HG03108 (cell line): ENCODE measurements at regions not wholly inside any gene's neighbourhood (a gene's known extent, or its start where the extent isn't known, plus 50 kb on each side); places are given as distances from the start of the nearest gene placed in this dataset.
"Not testable (repeated sequence)": the region's sequence is repeated elsewhere in the genome, so short reads cannot be mapped to it uniquely, and the experiment has no call there.

ENCODE experiments used
- ATAC-seq: cut with Tn5 transposase; IDR thresholded peaks from one replicate; pipeline ENCODE4 v1.9.1; 2021; ENCODE audit warnings: moderate library complexity; ENCODE audit not compliant: unreplicated experiment

- ATAC-seq: no peak
These were observed 56.4 kb upstream of the RBMS1 start for GRCh38 chr2:160550048-160550447.

- ATAC-seq: no peak
These were observed 57.7 kb upstream of the RBMS1 start for GRCh38 chr2:160551259-160551658.

- ATAC-seq: no peak
These were observed 61.9 kb upstream of the RBMS1 start for GRCh38 chr2:160555420-160556071.

GRCh38 chr2:160557903-160558302 is 64.3 kb upstream of the RBMS1 start:
- no peak for ATAC-seq

GRCh38 chr2:160558531-160558930 is 64.9 kb upstream of the RBMS1 start:
- ATAC-seq: no peak

- no peak for ATAC-seq
These were observed 68.1 kb upstream of the RBMS1 start for GRCh38 chr2:160561551-160562295.

GRCh38 chr2:160562730-160563129 is 69.1 kb upstream of the RBMS1 start:
- ATAC-seq: no peak

- no peak for ATAC-seq
These were observed 71.0 kb upstream of the RBMS1 start for GRCh38 chr2:160564591-160564990.

GRCh38 chr2:160565099-160565845 is 71.7 kb upstream of the RBMS1 start:
- ATAC-seq: no peak

- no peak for ATAC-seq
These were observed 73.1 kb upstream of the RBMS1 start for GRCh38 chr2:160566717-160567116.

- no peak for ATAC-seq
These were observed 75.2 kb upstream of the RBMS1 start for GRCh38 chr2:160568856-160569255.

GRCh38 chr2:160570376-160570775 is 76.8 kb upstream of the RBMS1 start:
- no peak for ATAC-seq

GRCh38 chr2:160574468-160575140 is 81.0 kb upstream of the RBMS1 start:
- no peak for ATAC-seq

- ATAC-seq: no peak
These were observed 81.8 kb upstream of the RBMS1 start for GRCh38 chr2:160575368-160575767.

- no peak for ATAC-seq
These were observed 82.5 kb upstream of the RBMS1 start for GRCh38 chr2:160576054-160576499.

GRCh38 chr2:160577081-160577480 is 83.5 kb upstream of the RBMS1 start:
- not testable (repeated sequence) for ATAC-seq

- no peak for ATAC-seq
These were observed 87.4 kb upstream of the RBMS1 start for GRCh38 chr2:160581035-160581434.

GRCh38 chr2:160581448-160581847 is 87.8 kb upstream of the RBMS1 start:
- no peak for ATAC-seq

GRCh38 chr2:160582081-160582480 is 88.5 kb upstream of the RBMS1 start:
- no peak for ATAC-seq

- ATAC-seq: no peak
These were observed 89.0 kb upstream of the RBMS1 start for GRCh38 chr2:160582490-160583145.

- ATAC-seq: no peak
These were observed 89.5 kb upstream of the RBMS1 start for GRCh38 chr2:160583146-160583535.
